A673 (cell line): ENCODE measurements at regions not wholly inside any gene's neighbourhood (a gene's known extent, or its start where the extent isn't known, plus 50 kb on each side); places are given as distances from the start of the nearest gene placed in this dataset.

Experiments used
- BruUV-seq: library from RNA; stranded (reverse); fragments of 400-500 nt; replicated peaks from 2 replicates; lab custom pipeline; 2021; lab: Mats Ljungman, UMichigan
- CTCF ChIA-PET: fragments of 300-600 bp; sonication (Branson Sonifier 250); formaldehyde crosslinking; loops from one replicate; lab custom pipeline; 2022; ENCODE audit warnings: antibody characterized with exemption; lab: Charles Lee
- POLR2A ChIA-PET: fragments of 300-600 bp; sonication (Branson Sonifier 250); formaldehyde crosslinking; loops from one replicate; lab custom pipeline; 2022; ENCODE audit warnings: antibody characterized with exemption; ENCODE audit not compliant: low non-redundant PET; lab: Charles Lee
- DNase-seq: peaks from one replicate; pipeline ENCODE4 v3.0.0-alpha.2; 2015; ENCODE audit warnings: low spot score
- H3K27ac ChIP-seq: fragments of 200-600 bp; sonication (generic); 2 replicates; pipeline ENCODE4 v1.5.1; 2016; ENCODE audit warnings: mixed run types, low read depth, mild to moderate bottlenecking, mixed read lengths, antibody characterized with exemption, low read length; ENCODE audit not compliant: poor library complexity, severe bottlenecking
- H3K27me3 ChIP-seq: fragments of 200-600 bp; sonication (generic); replicated peaks from 2 replicates; pipeline ENCODE4 v1.6.1; 2017; ENCODE audit warnings: mixed run types, low read depth, mild to moderate bottlenecking, mixed read lengths, antibody characterized with exemption, low read length; ENCODE audit not compliant: insufficient read depth, poor library complexity
- H3K36me3 ChIP-seq: fragments of 200-600 bp; sonication (generic); 2 replicates; pipeline ENCODE4 v1.6.1; 2016; ENCODE audit warnings: mixed run types, mild to moderate bottlenecking, mixed read lengths, antibody characterized with exemption, low read length; ENCODE audit not compliant: insufficient read depth, poor library complexity, severe bottlenecking
- H3K4me1 ChIP-seq: fragments of 200-600 bp; sonication (generic); 2 replicates; pipeline ENCODE4 v1.6.1; 2017; ENCODE audit warnings: mixed run types, mild to moderate bottlenecking, mixed read lengths, antibody characterized with exemption, low read length; ENCODE audit not compliant: insufficient read depth, poor library complexity, severe bottlenecking
- H3K4me3 ChIP-seq: fragments of 200-600 bp; sonication (generic); 2 replicates; pipeline ENCODE4 v1.5.1; 2016; ENCODE audit warnings: low read depth, mixed run types, mild to moderate bottlenecking, mixed read lengths, low read length; ENCODE audit not compliant: poor library complexity, severe bottlenecking
- H3K9me3 ChIP-seq: fragments of 200-600 bp; sonication (generic); 2 replicates; pipeline ENCODE4 v1.6.1; 2016; ENCODE audit warnings: mixed run types, low read depth, mild to moderate bottlenecking, mixed read lengths, antibody characterized with exemption, low read length; ENCODE audit not compliant: poor library complexity, severe bottlenecking
- EZH2 ChIP-seq: fragments of 200-600 bp; sonication (generic); IDR thresholded peaks from 2 replicates; pipeline ENCODE4 v1.6.1; 2017; ENCODE audit warnings: borderline replicate concordance, low read depth, mild to moderate bottlenecking, mixed read lengths, antibody characterized with exemption, low read length; ENCODE audit not compliant: poor library complexity, severe bottlenecking
- intact Hi-C: fragments of 100-400 bp; cut with micrococcal nuclease; formaldehyde crosslinking; loops from one replicate; pipeline ENCODE4 v1.10.0; 2022; ENCODE audit not compliant: unreplicated experiment
- TF ChIP-seq, protein P1 (sequence below): fragments of 300-800, 200-600 bp; sonication (generic); conservative IDR thresholded peaks from 2 replicates; pipeline ENCODE4 v1.5.1; 2017; ENCODE audit warnings: low read depth, mild to moderate bottlenecking, antibody characterized with exemption, low read length, moderate library complexity, mixed read lengths

DNA sequence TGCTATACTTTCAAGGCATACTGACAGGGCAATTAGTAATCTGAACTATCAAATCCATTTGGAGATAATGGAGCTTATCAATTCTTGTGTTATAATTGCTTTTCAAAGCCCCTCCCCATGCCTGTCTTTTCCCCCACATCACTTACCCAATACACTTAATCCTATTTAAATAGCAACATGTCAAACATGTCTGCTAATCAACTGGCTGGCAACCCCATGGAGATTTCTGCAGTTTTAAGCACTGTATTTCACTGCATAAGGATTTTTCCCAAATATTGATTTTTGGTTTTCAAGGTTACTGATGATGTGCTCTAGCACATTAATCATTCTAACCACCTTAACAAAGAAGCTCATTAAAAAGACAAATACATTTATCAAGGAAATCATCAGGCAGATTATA lies 800.3 kb downstream of the PLA2G4A start:
- peaks cover 5% of the 10 kb centered on the region for H3K4me1 ChIP-seq
- H3K27ac ChIP-seq = no peak overlapping the region
- no peak for DNase-seq
- no peaks in the 10 kb centered on the region for H3K36me3 ChIP-seq
- no peak for TF ChIP-seq EZH2
- TF ChIP-seq, protein P1, sequence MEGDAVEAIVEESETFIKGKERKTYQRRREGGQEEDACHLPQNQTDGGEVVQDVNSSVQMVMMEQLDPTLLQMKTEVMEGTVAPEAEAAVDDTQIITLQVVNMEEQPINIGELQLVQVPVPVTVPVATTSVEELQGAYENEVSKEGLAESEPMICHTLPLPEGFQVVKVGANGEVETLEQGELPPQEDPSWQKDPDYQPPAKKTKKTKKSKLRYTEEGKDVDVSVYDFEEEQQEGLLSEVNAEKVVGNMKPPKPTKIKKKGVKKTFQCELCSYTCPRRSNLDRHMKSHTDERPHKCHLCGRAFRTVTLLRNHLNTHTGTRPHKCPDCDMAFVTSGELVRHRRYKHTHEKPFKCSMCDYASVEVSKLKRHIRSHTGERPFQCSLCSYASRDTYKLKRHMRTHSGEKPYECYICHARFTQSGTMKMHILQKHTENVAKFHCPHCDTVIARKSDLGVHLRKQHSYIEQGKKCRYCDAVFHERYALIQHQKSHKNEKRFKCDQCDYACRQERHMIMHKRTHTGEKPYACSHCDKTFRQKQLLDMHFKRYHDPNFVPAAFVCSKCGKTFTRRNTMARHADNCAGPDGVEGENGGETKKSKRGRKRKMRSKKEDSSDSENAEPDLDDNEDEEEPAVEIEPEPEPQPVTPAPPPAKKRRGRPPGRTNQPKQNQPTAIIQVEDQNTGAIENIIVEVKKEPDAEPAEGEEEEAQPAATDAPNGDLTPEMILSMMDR = no peak
- POLR2A ChIA-PET = no interaction called here
- CTCF ChIA-PET = no interaction called here
- no peak overlapping the region for H3K4me3 ChIP-seq
- H3K27me3 ChIP-seq = no peaks in the 10 kb centered on the region
- H3K9me3 ChIP-seq = no peaks in the 10 kb centered on the region
- no TSS peak for BruUV-seq
- intact Hi-C loops = no loop called here

DNA sequence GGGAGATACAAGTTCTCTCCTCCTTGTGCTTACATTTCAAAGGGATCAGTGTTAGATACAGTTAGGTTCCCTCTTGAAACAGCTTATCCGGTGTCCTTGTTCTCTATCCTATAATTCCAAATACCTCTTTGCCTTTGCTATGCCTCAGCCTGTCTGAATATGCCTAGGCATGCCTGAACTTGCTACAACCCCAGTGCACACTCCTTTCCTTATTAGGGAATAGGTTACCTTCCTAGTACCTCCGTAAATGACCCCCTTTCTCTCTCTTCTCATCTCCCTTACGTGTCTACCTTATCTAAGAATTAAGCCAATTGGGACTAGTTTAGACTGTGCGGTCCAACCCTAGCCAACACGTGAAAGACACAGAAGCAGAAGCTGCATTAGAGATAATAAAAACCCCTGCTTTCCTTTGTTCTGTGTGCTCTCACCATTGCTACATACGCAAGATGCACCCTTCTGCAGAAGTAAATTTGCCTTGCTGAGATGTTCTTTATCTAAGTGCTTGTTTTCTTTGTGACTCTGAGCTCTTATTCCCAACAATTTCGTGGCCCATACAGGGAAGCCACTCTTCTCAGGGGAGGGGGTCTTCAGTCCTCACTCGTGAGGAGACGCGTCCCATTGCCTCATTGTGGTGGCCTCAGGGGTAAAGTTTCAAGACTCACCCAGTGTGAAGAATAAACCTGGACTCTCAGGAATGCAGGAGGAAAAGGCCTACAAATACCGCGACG lies 802.1 kb downstream of the PLA2G4A start:
- intact Hi-C loops = no loop called here
- no peak for DNase-seq
- Histone ChIP-seq H3K4me1 (peaks cover 3% of the 10 kb centered on the region), H3K27ac (no peak overlapping the region), H3K36me3 (no peaks in the 10 kb centered on the region), H3K4me3 (no peak overlapping the region), H3K9me3 (no peaks in the 10 kb centered on the region), H3K27me3 (no peaks in the 10 kb centered on the region)
- TF ChIP-seq EZH2 = no peak
- TF ChIP-seq, protein P1 = no peak
- ChIA-PET CTCF (no interaction called here), POLR2A (interaction anchor here (0.7 kb wide), 1 partner anchor 721 kb away, joined by 6 read pairs; no protein-coding TSS in a partner anchor)
- no TSS peak for BruUV-seq

DNA sequence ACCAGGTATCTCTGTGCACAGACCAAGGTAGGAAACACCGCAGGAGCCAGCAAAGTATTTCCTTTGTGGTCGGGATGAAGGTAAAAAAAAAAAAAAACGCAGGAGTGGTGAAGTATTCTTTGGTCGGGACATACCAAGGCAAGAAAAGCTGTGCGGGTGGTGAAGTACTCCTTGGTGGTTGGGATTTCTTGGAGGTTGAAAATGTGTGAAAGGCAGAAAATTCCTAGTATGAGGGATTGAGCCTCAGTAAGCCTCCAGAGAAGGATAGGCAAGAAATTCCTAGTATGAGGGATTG lies 802.6 kb downstream of the PLA2G4A start:
- POLR2A ChIA-PET = interaction anchor here (0.7 kb wide), 1 partner anchor 721 kb away, joined by 6 read pairs; no protein-coding TSS in a partner anchor
- intact Hi-C loops = no loop called here

More for the DNA sequence above, 802.6 kb downstream of the PLA2G4A start:
- no TSS peak for BruUV-seq
- Histone ChIP-seq H3K27me3 (no peaks in the 10 kb centered on the region), H3K36me3 (no peaks in the 10 kb centered on the region), H3K9me3 (no peaks in the 10 kb centered on the region), H3K4me1 (no peaks in the 10 kb centered on the region), H3K27ac (no peak overlapping the region), H3K4me3 (no peak overlapping the region)
- TF ChIP-seq, protein P1 = no peak
- no peak for TF ChIP-seq EZH2
- DNase-seq = no peak
- CTCF ChIA-PET = no interaction called here
